BE2C (cell line): ENCODE measurements at regions not wholly inside any gene's neighbourhood (a gene's known extent, or its start where the extent isn't known, plus 50 kb on each side); places are given as distances from the start of the nearest gene placed in this dataset.

Source experiments
- DNase-seq: peaks from one replicate; pipeline ENCODE4 v3.0.0-alpha.2; 2020
- H3K27me3 ChIP-seq: fragments of 250-450 bp; sonication (Bioruptor Pico); 2 replicates; pipeline ENCODE4 v1.5.1; 2020; ENCODE audit warnings: mild to moderate bottlenecking
- H3K36me3 ChIP-seq: fragments of 250-450 bp; sonication (Bioruptor Pico); 2 replicates; pipeline ENCODE4 v1.5.1; 2020; ENCODE audit warnings: mild to moderate bottlenecking
- H3K4me1 ChIP-seq: fragments of 250-450 bp; sonication (Bioruptor Pico); 2 replicates; pipeline ENCODE4 v1.5.1; 2020
- H3K4me3 ChIP-seq: 2 replicates; pipeline ENCODE4 v1.5.1; 2011; ENCODE audit warnings: low read depth, low read length
- H3K9me3 ChIP-seq: fragments of 250-450 bp; sonication (Bioruptor Pico); 2 replicates; pipeline ENCODE4 v1.5.1; 2020
- TF ChIP-seq, protein P1 (sequence below): IDR thresholded peaks from 2 replicates; pipeline ENCODE4 v1.5.1; 2012; ENCODE audit warnings: mild to moderate bottlenecking, low read depth, low read length

DNA sequence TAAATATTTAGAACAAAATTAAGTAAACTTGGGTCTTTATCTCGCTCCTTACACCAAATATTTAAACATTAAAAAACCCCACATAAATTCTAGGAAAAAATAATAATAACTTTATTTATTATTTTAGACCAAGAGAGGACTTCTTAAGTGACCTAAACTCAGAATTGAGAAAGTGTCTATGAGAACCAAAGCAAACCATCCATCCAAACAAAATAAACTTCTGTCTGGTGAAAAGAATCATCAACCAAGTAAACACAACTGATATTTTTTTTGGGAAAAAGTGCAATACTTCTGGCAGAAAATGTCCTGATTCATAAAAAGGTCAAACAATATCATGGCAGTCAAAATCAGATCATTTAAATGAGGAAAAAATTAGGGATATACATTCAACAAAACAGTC lies 533.0 kb downstream of the SPRY1 start:
- TF ChIP-seq, protein P1, sequence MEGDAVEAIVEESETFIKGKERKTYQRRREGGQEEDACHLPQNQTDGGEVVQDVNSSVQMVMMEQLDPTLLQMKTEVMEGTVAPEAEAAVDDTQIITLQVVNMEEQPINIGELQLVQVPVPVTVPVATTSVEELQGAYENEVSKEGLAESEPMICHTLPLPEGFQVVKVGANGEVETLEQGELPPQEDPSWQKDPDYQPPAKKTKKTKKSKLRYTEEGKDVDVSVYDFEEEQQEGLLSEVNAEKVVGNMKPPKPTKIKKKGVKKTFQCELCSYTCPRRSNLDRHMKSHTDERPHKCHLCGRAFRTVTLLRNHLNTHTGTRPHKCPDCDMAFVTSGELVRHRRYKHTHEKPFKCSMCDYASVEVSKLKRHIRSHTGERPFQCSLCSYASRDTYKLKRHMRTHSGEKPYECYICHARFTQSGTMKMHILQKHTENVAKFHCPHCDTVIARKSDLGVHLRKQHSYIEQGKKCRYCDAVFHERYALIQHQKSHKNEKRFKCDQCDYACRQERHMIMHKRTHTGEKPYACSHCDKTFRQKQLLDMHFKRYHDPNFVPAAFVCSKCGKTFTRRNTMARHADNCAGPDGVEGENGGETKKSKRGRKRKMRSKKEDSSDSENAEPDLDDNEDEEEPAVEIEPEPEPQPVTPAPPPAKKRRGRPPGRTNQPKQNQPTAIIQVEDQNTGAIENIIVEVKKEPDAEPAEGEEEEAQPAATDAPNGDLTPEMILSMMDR = no peak
- Histone ChIP-seq H3K36me3 (no peaks in the 10 kb centered on the region), H3K9me3 (no peaks in the 10 kb centered on the region), H3K4me3 (no peak overlapping the region), H3K4me1 (no peaks in the 10 kb centered on the region), H3K27me3 (no peaks in the 10 kb centered on the region)
- no peak for DNase-seq

DNA sequence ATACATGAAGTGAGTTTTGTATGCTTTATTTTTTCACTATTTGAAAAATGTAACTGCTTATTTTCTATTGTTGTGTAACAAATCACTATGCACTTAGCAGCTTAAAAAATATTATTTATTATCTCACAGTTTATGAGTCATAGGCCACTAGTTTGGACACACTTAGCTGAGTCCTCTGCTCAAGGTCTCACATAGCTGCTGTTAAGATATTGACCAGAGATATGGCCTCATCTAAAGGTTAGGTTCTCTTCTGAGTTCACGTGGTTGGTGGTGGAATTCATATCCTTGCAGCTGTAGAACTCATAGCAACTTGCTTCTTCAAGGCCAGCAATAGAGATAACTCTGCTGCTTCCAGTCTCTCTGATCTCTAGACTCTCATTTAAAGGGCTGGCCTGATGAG lies 534.4 kb downstream of the SPRY1 start:
- H3K4me3 ChIP-seq = no peak overlapping the region
- TF ChIP-seq, protein P1 = no peak
- DNase-seq = no peak
- no peaks in the 10 kb centered on the region for H3K4me1 ChIP-seq
- H3K9me3 ChIP-seq = no peaks in the 10 kb centered on the region
- H3K36me3 ChIP-seq = no peaks in the 10 kb centered on the region
- H3K27me3 ChIP-seq = no peaks in the 10 kb centered on the region

DNA sequence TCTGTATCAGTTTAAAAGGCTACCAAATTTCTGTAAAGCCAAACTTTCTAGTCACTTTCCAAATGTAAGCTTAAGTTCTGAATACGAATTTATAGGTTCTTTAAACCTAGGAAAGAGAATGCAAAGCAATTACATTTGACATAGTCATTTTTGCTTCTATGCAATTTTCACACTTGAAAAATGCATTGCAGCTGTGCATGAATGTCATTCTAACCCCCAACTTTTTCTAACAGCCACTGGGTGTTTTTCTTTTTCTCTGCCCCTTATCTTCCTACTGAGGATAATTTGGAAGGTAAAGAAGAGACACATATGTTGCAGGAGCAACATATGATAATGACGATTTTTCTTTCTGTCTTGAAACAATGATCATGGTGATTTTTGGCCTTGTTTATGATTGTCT lies 537.5 kb downstream of the SPRY1 start:
- no peak for DNase-seq
- Histone ChIP-seq H3K4me3 (no peak overlapping the region), H3K9me3 (no peaks in the 10 kb centered on the region), H3K27me3 (no peaks in the 10 kb centered on the region), H3K4me1 (no peaks in the 10 kb centered on the region), H3K36me3 (no peaks in the 10 kb centered on the region)
- TF ChIP-seq, protein P1 = no peak

DNA sequence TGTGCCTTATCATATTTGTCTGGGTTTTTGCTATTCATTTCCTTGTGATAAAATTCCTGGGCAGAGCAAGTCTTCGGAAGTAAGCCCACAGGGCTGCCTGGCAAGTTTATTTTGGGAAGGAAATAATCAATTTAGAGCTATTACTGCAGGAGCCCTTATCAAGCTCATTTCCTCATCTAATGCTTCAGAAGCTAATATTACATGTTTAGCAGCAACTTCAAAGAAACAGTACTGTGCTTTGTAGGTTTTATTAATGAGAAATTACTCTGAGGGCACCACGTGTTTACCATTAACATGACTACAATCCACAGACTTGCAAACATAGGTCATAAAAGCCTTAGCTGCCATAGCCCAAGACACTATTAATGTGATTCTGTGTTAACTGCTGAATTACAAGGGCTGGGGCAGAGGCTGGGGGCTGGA lies 540.0 kb downstream of the SPRY1 start:
- H3K4me3 ChIP-seq = no peak overlapping the region
- no peaks in the 10 kb centered on the region for H3K36me3 ChIP-seq
- no peak for DNase-seq
- no peaks in the 10 kb centered on the region for H3K4me1 ChIP-seq
- TF ChIP-seq, protein P1 = no peak
- H3K27me3 ChIP-seq = no peaks in the 10 kb centered on the region
- H3K9me3 ChIP-seq = no peaks in the 10 kb centered on the region

DNA sequence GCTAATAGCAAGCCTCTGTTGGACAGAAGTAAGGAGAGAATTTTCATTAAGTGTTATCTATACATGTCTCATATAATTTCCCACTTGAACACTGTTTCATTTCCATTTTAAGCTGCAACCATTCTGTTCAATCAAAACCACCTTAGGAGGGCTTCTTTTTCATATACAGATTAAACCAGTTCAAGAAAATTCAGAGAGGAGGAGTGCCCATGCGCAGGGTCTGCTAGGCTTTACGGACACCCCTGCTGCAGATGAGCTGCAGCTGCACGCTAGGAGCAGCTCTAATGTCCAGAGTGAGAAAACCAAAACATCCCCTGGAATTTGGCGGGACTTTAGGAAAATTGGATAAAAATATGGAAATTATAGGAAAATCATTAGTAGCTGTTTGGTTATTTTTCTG lies 541.0 kb downstream of the SPRY1 start:
- H3K36me3 ChIP-seq = no peaks in the 10 kb centered on the region
- no peak for DNase-seq
- TF ChIP-seq, protein P1 = no peak
- H3K4me1 ChIP-seq = no peaks in the 10 kb centered on the region
- no peak overlapping the region for H3K4me3 ChIP-seq
- no peaks in the 10 kb centered on the region for H3K27me3 ChIP-seq
- no peaks in the 10 kb centered on the region for H3K9me3 ChIP-seq

DNA sequence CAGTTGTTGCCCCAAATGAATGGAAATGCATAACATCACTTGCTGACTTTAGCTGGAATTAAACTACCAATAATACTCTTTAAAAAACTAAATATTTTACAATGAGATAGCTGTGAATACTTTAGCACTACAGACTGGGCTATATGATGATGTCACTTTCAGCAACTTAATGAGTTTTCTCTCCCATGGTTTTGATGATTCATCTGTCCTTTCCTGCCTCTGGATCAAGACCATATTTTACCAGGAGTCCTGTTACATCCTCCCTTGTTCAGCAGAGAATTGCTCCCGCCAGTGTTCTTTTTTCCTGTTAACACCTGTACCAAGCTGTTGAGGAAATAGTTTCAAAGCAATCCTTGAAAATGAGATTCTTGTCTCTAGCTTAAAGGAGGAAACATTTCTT lies 543.0 kb downstream of the SPRY1 start:
- TF ChIP-seq, protein P1 = no peak
- H3K4me3 ChIP-seq = no peak overlapping the region
- H3K27me3 ChIP-seq = no peaks in the 10 kb centered on the region
- no peaks in the 10 kb centered on the region for H3K36me3 ChIP-seq
- DNase-seq = no peak
- H3K4me1 ChIP-seq = no peaks in the 10 kb centered on the region
- no peaks in the 10 kb centered on the region for H3K9me3 ChIP-seq
